ENCODE measurements at regions not wholly inside any gene's neighbourhood (a gene's known extent, or its start where the extent isn't known, plus 50 kb on each side); places are given as distances from the start of the nearest gene placed in this dataset.
"Not testable (repeated sequence)": the region's sequence is repeated elsewhere in the genome, so short reads cannot be mapped to it uniquely, and the experiment has no call there.

DNA sequence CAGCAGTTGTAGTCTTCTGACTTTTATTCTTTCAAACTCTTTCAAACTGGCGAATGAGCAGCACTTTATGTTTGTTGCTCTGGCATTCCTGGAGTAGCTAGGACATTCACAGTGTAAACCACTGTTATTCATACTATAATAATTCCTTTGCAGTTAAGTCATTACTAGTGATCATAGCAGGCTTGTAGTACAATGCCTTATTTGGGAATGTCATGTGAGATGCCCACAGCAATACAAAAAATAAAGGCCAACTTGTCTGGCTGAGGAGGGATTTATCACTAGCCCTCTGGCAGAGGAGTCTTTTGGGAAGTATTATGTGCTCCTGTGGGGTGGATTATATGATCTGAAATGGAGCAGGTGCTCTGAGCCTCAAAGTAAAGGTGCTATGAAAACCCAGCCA, 197.2 kb downstream of the VGLL3 start:
- DNase-seq = no peak

DNA sequence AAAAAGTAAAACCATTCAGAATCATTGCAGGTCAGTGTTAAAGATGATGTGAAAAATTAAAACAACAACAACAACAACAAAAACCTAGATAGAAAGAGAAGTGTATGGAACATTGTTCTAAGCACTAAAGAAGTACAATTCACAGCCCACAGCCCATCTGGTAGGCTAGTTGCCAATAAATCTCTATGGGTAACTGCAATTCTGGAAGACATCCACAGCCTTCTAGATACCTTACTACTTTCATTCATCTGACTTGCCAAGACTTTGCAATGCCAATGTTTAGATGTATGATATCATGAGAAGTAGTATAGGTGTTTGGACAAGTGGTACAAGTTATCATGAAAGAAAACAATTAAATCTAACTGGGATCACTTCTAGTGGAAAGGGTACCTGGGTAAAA, 198.6 kb downstream of the VGLL3 start:
- no peak for DNase-seq

DNA sequence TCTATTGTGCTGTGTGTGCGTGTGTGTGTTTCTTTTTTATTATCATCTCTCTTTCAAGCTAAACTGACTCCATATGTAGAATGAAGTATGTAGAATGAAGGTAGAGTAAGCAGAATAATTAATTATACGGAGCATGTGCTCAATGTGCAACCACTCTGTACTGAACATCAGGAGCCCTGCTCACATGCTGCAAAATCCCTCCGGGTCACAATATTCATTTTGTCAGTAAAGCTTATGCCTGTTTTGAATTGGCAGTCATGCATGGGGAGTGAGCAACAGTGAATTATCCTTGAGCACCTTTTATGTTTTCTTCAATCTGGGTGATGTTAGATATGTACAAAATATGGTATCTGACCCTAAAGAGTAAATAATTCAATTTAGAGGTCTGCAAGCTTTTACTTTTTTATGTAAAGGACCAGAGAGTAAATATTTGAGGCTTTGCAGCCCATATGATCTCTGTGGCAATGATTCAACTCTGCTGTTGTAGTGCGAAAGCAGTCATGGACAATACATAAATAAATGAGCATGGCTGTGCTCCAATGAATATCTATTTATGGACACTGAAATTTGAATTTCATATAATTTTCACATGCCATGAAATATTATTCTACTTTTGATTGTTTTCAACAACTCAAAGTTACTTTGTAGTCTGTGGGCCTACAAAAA, 199.9 kb downstream of the VGLL3 start:
- no peak for DNase-seq

DNA sequence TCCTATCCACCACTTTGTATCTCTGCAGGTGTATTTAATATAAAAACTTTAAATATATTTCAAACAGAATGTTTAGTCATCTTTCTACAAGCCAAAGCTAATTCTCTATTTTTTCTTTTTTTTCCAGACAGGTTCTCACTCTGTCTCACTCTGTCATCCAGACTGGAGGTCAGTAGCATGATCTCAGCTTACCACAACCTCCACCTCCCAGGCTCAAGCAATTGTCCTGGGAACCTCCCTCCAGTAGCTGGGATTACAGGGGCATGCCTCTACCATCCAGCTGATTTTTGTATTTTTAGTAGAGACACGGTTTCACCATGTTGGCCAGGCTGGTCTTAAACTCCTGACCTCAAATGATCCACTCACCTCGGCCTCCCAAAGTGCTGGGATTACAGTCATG, 202.6 kb downstream of the VGLL3 start:
- no peak for DNase-seq

DNA sequence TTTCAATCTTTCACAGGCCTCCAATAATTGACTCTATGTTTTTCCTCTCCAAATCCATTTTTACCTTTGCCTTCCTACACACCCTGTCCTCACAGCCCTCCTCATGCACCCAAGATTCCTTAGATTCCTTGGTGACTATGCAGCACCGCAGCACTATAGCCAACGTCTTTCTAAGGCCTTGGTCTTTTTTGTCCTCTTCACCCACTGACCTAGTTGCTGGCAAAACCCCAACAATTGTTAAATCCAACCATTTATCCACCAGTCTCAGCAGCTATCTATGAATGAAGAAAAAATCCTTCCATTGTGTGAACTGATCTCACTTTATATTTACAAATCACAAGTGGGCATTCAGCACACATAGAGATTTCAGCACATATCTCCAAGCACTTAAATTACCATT, 203.9 kb downstream of the VGLL3 start:
- DNase-seq = no peak

DNA sequence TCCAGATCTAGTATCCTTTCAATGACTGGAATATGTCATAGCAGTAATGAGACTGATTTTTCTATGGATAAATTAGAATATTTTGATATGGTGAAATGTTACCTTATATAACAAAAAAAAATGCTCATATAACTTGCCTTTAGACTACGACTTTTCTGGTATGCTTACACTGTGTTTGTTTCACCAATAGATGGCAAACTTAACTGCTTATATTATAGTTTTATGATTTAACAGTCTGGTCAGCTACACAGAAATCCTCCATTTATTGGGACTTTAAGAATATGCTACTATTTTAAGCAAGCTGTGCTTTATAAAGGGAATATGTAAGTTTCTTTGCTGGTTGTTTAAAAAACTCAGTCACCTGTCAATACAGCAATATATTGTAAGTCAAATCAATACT, 205.6 kb downstream of the VGLL3 start:
- no peak for DNase-seq

DNA sequence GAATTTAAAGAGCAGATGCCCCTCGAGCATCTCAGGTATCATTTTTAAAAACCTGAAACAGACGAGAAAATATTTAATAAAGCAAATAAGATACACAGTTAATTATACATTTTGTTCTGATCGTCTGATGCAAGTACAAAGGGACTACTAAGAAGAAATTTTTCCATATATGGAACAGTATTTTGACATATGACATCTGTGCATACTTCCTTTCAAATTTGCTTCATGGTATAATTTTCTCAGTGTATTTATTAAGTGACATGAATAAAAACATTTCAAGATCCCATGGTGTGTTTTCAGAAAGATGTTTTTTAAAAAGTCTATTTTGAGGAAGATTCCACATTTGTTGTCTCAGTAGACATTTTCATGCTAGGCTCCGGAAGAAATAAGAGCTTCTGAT, 208.1 kb downstream of the VGLL3 start:
- no peak for DNase-seq

DNA sequence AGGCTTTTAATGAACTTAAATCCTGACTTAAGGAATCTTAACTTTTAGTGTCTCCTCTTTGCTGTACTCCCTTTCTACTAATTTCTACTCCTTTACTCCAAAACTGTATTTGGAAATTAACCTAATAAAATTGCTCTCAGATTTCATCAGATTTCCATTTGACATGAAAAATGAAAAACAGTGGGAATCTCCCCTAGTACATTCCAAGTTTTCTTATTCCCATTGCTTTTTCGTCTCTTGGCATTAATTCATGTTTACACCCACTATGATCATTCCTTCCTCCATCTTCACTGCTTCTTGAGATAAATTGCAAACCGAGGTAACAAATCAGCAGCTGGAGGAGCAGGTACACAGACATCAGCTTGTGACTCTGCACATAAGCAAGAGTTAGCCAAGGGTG, 208.7 kb downstream of the VGLL3 start:
- DNase-seq = no peak

DNA sequence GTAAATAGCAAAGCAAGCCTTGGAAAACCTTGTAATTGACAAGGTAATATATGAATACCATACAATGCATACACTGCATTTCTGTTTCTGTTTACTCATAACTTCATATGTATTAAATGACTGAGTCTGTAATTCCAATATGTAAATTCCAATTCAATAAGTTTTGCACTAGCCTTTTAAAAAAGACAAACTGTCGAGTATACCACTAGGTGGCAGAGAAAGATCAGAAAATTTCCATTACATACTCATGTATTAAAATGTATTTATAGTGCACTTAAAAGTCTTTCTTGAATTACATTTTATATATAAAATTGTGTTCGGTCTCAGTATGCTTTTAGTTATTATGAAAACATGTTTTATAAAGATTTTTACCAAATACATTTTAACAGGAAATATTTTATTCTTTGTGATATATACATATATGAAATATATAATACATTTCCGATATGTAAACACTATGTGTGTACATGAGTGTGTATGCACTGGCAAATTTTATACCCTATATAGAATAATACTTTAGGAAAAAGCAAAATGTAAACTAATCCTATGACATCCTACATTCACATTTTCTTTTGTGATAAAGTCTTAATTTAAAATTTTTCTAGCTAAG, 216.8 kb downstream of the VGLL3 start:
- DNase-seq = peak; percentile 3

DNA sequence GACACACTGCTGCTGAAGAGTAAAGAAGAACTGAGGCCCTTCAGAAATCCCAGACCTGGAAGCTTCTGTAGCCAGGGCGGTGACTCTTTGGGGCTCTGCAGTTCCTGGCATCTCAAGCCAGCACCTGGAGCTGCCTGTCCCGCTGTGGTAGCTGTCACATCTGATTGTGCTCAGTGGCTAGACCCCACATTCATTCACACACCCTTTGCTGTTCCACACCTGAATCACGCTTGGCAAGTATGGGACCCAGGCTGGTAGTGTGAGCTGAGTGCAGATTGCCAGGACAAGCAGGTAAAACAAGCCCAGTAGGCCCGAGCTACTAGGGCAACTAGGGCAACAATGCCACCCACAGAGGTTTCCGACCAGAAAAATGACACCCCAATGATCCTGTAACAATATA, 218.2 kb downstream of the VGLL3 start:
- no peak for DNase-seq

DNA sequence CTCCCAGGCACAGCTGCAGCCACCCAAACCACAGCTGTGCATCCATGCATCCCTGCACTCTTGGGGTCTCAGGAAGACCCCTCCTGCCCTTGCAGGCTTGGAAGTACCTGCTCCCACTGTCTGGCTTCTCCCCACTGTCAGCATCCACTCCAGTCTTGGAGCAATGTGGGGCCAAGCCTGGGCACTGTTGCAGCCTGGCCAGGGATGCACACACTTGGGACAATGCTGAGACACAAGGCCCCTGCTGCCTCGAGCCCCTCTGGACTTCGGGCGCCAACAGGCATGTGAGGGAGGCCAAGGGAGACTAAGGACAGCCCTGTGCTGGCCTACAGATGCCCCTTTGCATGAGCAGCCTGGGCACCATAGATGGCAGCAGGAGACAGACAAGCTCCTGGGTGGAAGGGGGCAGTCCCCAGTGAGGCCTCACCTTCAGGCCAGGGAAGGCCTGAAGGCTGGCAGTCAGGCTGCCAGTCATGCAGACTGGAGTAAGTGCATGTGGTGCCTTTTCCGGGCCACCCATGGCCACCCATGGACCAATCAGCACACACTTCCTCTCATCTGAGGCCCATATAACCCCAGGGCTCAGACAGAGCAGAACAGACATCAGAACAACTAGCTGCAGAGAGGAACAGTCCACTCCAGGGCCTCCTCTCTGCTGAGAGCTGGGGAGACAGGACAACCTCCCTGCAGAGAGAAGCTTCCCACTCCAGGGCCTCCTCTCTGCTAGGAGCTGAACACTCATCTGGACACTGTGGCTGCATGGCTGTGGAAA, 219.0 kb downstream of the VGLL3 start:
- no peak for DNase-seq

DNA sequence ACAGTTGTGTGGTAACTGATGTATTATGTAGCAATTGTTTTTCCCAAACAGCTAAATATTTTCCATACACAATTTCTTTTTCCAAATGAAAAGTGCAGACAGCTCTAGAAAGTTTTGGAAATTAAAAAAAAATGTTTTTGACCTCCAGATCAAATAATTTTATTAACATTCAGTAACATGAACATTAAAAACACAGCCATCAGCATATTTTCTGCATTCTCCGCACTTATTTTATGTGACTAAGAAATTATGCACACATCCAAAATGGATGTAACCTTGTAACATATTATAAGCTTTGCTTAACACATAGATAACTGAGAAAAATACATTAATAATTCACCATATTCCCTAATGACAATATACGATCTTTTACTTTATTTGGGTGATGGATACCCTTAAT, 224.6 kb downstream of the VGLL3 start:
- DNase-seq = no peak

DNA sequence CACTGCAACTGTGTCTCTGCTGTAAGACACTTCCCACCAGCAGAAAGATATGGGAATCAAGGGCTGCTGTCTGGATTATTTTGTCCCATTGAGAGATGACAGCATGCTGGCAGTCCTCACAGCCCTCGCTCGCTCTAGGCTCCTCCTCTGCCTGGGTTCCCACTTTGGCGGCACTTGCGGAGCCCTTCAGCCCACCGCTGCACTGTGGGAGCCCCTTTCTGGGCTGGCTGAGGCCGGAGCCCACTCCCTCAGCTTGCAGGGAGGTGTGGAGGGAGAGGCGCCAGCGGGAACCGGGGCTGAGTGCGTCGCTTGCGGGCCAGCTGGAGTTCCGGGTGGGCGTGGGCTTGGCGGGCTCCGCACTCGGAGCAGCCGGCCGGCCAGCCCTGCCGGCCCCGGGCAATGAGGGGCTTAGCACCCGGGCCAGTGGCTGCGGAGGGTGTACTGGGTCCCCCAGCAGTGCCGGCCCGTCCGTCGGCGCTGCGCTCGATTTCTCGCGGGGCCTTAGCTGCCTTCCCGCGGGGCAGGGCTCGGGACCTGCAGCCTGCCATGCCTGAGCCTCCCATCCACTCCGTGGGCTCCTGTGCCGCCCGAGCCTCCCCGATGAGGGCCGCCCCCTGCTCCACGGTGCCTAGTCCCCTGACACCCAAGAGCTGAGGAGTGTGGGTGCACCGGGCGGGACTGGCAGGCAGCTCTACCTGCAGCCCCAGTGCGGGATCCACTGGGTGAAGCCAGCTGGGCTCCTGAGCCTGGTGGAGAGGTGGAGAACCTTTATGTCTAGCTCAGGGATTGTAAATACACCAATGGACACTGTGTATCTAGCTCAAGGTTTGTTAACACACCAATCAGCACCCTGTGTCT, 233.4 kb downstream of the VGLL3 start:
- not testable (repeated sequence) for DNase-seq

DNA sequence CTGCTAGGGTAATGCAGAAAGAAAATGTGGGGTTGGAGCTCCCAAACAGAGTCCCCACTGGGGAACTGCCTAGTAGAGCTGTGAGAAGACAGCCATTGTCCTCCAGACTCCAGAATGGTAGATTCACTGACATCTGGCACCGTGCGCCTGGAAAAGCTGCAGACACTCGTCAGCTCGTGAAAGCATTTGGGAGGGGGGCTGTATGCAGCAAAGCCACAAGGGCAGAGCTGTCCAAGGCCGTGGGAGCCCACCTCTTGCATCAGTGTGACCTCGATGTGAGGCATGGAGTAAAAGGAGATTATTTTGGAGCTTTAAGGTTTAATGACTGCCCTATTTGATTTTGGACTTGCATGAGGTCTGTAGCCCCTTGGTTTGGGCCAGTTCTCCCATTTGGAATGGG, 242.9 kb downstream of the VGLL3 start:
- no peak for DNase-seq

DNA sequence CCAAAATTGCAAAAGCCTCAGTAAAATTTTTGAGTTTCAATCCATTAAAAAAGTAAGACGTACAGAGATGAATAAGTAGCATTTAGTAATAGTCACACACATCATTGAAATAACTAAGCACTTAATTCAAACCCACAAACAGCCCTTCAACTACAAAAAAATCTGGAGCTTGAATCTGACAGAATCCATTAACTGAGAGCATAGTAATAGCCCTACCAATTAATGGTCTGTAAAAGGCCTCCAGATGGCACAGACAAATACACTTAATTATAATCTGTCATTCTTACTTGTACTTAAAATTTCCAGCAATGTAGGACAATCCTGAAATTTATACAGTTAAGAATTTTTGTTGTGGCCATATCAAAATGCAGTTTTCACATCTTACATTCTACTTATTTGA, 246.9 kb downstream of the VGLL3 start:
- DNase-seq = no peak

DNA sequence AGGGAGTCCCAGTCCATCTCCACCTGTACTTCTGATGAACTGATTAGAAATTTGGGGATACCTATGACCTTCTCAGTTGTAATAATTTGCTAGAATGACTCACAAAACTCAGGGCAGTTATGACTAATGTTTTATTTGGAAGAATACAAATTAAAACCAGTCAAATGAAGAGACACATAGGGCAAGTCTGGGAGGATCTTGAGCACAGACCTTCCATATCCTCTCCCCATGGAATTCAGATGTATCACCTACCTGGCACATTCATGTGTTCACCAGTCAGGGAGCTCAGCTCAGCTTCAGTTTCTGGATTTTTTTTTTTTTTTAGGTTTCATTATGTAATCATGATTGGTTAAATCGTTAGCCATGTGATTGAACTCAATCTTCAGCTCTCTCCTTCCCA, 247.7 kb downstream of the VGLL3 start:
- DNase-seq = no peak

DNA sequence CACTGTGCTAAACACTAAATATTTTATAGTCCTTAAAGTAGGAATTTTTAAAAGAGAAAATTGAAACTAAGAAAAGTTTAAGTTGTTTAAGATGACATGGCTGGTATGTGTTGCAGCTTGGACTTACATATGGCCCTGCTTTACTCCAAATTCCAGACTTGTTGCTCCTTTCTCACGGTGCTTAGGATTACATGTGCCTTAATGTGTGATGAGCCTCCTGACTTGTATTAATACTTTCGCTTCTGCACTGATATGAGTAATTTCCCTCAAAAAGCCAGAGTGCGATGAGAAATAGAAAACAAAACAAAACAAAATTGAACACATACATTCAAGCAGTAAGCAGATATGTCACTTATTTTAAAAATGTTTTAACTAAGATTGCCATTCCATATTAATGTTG, 250.2 kb downstream of the VGLL3 start:
- DNase-seq = no peak

DNA sequence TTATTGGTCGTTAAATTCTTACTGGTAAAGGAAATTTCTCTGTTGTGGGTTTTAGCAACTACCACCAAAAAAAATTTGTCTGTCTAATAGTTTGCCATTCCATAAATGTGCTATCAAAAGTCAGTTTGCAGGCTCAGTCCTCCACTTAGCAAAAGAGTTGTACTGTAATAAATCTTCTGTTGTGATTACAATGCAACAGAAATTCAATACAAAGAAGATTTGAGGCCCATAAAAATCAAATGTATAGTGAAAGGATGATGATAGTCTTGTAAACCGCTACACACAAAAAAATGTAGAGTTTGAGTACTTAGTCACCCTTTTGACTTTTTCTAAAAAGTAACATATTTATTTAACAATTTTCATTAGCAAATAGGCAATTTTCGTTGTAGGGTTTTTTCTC, 251.7 kb downstream of the VGLL3 start:
- DNase-seq = no peak

DNA sequence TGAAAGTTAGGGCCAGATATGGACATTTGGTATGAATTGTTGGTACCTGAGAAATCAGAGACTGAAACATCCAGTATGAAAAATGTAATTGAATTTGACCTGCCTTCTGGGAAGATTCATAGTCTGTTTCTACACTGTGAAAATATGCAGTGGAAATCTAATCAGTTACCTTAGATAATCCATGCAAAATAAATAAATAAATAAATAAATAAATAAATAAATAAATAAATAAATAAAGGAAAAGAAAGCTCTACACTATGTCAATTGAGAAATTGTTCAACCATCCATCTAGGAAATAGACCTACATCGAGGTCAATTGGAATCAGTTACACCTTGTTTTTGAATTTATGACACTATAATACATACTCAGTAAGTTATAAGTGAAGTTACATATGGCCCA, 252.3 kb downstream of the VGLL3 start:
- DNase-seq = no peak

DNA sequence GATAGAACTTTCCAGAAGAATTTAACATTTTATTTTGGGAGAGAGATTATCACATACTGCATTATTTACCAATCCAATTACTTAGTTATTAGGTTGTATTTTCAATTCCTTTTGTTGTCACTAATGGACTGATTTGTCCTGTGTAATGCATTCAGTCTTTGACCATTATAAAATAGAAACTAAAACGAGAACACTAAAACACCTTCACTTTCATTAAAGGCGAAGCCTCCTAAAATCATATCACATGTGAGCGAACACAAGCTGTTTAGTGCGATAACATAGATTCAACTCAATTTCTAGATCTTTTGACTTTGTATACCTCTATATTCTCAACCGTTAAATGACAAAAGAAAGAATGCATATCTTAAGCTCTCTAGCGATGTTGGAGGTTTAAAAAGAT, 253.4 kb downstream of the VGLL3 start:
- DNase-seq = no peak

DNA sequence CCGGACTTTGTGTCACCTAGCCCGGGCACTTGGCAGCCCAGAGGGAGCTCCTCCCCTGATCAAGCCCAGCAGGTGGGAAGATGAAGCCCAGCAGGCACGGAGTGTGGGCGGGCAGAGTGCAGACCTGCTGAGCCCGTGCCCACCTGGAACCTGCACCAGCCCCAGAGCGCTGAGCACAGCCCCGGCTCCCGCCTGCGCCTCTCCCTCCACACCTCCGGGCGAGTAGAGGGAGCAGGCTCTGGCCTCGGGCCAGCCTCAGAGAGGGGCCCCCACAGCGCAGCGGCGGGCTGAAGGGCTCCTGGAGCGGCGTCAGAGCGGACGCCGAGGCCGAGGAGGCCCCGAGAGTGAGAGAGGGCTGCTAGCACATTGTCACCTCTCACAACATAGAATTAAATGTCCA, 257.7 kb downstream of the VGLL3 start:
- no peak for DNase-seq

DNA sequence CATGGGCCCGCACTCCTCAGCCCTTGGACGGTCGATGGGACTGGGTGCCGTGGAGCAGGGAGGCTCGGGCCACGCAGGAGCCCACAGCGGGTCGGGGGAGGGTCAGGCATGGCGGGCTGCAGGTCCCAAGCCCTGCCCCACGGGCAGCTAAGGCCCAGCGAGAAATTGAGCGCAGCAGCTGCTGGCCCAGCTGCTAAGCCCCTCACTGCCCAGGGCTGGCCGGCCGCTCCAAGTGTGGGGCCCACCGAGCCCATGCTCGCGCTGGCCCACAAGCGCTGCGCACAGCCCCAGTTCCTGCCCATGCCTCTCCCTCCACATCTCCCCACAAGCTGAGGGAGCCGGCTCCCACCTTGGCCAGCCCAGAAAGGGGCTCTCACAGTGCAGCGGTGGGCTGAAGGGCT, 259.4 kb downstream of the VGLL3 start:
- DNase-seq = no peak

DNA sequence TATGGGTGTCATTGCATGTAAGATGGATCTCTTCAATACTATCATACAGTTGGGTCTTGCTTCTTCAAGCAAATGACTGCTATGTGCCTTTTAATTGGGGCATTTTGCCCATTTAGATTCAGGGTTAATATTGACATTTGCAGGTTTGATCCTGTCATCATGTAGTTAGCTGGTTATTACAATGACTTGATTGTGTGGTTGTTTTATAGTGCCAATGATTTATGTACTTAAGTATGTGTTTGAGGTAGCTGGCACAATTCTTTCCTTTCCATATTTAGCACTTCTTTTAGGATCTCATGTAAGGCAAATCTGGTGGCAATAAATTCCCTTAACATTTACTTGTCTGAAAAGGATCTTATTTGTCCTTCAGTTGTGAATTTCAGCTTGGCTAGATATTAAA, 267.5 kb downstream of the VGLL3 start:
- DNase-seq = no peak

DNA sequence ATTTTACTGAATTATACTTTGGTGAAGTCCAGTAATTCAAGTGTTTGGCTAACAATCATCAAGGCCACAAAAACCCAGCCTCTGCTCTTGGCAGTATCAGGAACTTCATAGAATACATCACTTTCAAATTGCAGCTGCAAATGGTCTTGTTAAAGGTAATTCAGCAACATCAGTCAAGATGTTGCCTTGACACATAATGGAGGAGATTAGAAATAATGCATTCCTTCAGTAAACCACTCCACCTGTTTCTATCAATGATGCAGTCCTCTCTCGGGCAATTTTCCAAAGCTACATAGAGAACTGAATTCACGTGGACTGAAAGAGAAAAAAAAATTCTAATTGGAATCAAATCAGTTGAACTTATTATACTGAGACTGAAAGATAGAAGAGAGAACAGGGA, 279.3 kb downstream of the VGLL3 start:
- no peak for DNase-seq

All from NCI-H2029 (cell line).